ENCODE measurements at regions not wholly inside any gene's neighbourhood (a gene's known extent, or its start where the extent isn't known, plus 50 kb on each side); places are given as distances from the start of the nearest gene placed in this dataset.
"Not testable (repeated sequence)": the region's sequence is repeated elsewhere in the genome, so short reads cannot be mapped to it uniquely, and the experiment has no call there.

DNA sequence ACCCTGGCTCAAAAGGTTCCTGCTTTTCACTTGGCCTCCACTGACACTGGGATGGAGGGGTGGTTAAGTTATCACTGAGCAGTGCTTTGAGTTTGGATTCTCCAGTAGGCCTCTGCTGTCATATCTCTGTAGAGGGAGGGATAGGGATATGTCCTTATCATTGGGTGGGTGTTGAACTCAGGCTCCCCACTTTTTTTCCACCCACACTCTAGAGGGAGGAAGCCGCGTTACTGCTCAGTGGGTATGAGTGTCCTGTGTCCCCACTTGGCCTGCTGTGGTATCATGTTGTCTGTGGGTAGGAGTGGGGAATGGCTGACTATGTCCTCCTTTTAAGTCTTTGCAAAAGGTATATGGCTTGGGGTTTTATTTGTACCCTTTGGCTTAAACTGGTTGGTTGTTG, 80.7 kb upstream of the TPTE start:
- not testable (repeated sequence) for H3K36me3 Mint-ChIP-seq (ENCODE audit: low read depth, unreplicated experiment); H3K4me3 Mint-ChIP-seq (ENCODE audit: unreplicated experiment); H3K27me3 Mint-ChIP-seq (ENCODE audit: unreplicated experiment); H3K4me1 Mint-ChIP-seq (ENCODE audit: unreplicated experiment); DNase-seq (ENCODE audit: low spot score); H3K27ac Mint-ChIP-seq (ENCODE audit: unreplicated experiment)
- H3K9me3 Mint-ChIP-seq (ENCODE audit: unreplicated experiment), result peaks cover 16% of the 10 kb centered on the region

DNA sequence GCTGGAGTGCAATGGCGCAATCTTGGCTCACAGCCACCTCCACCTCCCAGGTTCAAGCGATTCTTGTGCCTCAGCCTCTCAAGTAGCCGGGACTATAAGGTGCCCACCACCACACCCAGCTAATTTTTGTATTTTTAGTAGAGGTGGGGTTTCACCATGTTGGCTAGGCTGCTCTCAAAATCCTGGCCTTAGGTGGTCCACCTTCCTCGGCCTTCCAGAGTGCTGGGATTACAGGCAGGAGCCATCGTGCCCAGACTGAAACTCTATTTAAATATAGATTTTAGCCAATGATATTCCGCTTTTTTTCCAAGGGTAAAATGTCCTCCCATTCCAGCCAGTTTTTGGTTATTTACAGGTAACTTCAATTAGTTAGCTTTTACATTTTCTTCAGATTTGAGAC, 79.4 kb upstream of the TPTE start:
- H3K4me1 Mint-ChIP-seq (ENCODE audit: unreplicated experiment); H3K27ac Mint-ChIP-seq (ENCODE audit: unreplicated experiment); H3K4me3 Mint-ChIP-seq (ENCODE audit: unreplicated experiment); H3K27me3 Mint-ChIP-seq (ENCODE audit: unreplicated experiment); DNase-seq (ENCODE audit: low spot score); H3K36me3 Mint-ChIP-seq (ENCODE audit: low read depth, unreplicated experiment): not testable (repeated sequence)
- peaks cover 16% of the 10 kb centered on the region for H3K9me3 Mint-ChIP-seq (ENCODE audit: unreplicated experiment)

DNA sequence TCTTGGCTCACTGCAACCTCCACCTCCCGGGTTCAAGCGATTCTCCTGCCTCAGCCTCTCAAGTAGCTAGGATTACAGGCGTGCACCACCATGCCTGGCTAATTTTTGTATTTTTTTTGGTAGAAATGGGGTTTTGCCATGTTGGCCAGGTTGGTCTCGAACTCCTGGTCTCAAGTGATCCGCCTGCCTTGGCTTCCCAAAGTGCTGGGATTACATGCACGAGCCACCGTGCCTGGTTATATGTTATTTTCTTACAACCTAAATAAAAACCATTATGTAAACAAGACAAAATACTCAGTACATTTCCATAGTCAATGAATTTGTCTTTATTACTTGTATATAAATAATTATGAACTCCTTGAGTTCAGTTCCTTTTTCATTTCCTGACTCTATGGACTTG, 75.7 kb upstream of the TPTE start:
- H3K36me3 Mint-ChIP-seq (ENCODE audit: low read depth, unreplicated experiment); H3K27ac Mint-ChIP-seq (ENCODE audit: unreplicated experiment); H3K9me3 Mint-ChIP-seq (ENCODE audit: unreplicated experiment); DNase-seq (ENCODE audit: low spot score); H3K4me3 Mint-ChIP-seq (ENCODE audit: unreplicated experiment); H3K27me3 Mint-ChIP-seq (ENCODE audit: unreplicated experiment); H3K4me1 Mint-ChIP-seq (ENCODE audit: unreplicated experiment): not testable (repeated sequence)

DNA sequence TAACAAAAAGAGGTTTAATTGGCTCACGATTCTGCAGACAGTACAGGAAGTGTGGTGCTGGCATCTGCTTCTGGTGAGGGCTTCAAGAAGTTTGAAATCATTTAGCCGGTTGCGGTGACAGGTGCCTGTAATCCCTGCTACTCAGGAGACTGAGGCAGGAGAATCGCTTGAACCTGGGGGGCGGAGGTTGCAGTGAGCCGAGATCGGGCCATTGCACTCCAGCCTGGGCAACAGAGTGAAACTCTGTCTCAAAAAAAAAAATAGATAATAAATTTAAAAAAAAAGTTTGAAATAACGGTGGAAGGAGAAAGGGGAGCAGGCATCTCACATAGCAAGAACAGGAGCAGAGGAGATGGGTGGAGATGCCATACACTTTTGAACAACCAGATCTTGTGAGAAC, 71.9 kb upstream of the TPTE start:
- H3K4me1 Mint-ChIP-seq (ENCODE audit: unreplicated experiment); DNase-seq (ENCODE audit: low spot score); H3K27ac Mint-ChIP-seq (ENCODE audit: unreplicated experiment); H3K4me3 Mint-ChIP-seq (ENCODE audit: unreplicated experiment); H3K36me3 Mint-ChIP-seq (ENCODE audit: low read depth, unreplicated experiment); H3K27me3 Mint-ChIP-seq (ENCODE audit: unreplicated experiment): not testable (repeated sequence)
- H3K9me3 Mint-ChIP-seq (ENCODE audit: unreplicated experiment), result peaks cover 14% of the 10 kb centered on the region

DNA sequence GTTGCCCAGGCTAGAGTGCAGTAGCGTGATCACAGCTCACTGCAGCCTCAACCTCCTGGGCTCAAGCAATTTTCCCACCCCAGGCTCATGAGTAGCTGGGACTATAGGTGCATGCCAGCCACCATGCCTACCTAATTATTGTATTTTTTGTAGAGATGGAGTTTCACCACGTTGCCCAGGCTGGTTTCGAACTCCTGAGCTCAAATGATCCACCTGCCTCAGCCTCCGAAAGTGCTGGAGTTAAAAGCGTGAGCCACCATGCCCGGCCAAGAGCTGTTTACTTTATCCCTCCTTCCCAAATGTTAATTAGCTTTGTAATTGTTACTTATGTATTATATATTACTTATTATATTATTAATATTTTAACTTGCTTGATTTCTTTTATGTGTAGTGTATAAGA, 70.1 kb upstream of the TPTE start:
- H3K9me3 Mint-ChIP-seq (ENCODE audit: unreplicated experiment); H3K27ac Mint-ChIP-seq (ENCODE audit: unreplicated experiment); H3K36me3 Mint-ChIP-seq (ENCODE audit: low read depth, unreplicated experiment); H3K27me3 Mint-ChIP-seq (ENCODE audit: unreplicated experiment); H3K4me3 Mint-ChIP-seq (ENCODE audit: unreplicated experiment); DNase-seq (ENCODE audit: low spot score); H3K4me1 Mint-ChIP-seq (ENCODE audit: unreplicated experiment): not testable (repeated sequence)

DNA sequence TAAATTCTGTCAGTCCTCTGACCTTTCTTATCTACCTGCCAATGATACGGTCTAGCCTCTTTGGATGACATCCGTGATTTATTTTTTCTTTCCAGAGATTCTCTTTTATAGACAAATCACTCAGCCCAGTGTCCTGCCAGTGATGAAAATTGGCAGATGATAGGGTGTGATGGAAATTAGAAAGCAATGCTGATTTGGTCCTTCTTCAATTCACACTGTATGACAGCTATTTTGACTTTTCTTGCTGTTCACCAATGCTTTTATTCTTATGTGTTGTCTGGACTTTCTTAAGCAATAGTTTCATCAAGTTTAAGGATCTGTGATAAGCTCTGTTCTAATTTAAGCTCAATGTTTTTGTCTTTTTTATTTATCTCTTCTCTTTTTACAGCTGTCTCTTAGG, 63.6 kb upstream of the TPTE start:
- H3K9me3 Mint-ChIP-seq (ENCODE audit: unreplicated experiment); H3K27me3 Mint-ChIP-seq (ENCODE audit: unreplicated experiment); H3K4me3 Mint-ChIP-seq (ENCODE audit: unreplicated experiment); H3K27ac Mint-ChIP-seq (ENCODE audit: unreplicated experiment); H3K36me3 Mint-ChIP-seq (ENCODE audit: low read depth, unreplicated experiment); H3K4me1 Mint-ChIP-seq (ENCODE audit: unreplicated experiment); DNase-seq (ENCODE audit: low spot score): not testable (repeated sequence)

DNA sequence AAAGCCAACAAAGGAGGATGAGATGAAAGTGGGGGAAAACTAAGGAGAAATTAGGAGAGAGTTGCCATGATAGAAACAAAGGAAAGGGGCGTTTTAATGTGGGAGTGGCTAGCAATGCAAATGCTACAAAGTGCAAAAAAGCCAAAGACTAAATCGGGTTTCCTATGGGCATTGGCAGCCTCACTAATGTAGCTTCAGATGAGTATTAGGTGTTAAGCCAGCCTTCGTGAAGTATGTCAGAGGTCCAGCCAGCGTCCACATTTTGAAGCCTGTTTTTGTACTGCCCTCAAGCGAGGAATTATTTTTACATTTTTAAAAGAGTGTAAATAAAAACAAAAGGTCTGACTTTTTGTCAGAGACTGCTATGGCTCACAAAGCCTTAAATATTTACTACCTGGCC, 60.4 kb upstream of the TPTE start:
- not testable (repeated sequence) for H3K4me3 Mint-ChIP-seq (ENCODE audit: unreplicated experiment); H3K36me3 Mint-ChIP-seq (ENCODE audit: low read depth, unreplicated experiment); H3K9me3 Mint-ChIP-seq (ENCODE audit: unreplicated experiment); H3K27ac Mint-ChIP-seq (ENCODE audit: unreplicated experiment); DNase-seq (ENCODE audit: low spot score); H3K27me3 Mint-ChIP-seq (ENCODE audit: unreplicated experiment); H3K4me1 Mint-ChIP-seq (ENCODE audit: unreplicated experiment)

DNA sequence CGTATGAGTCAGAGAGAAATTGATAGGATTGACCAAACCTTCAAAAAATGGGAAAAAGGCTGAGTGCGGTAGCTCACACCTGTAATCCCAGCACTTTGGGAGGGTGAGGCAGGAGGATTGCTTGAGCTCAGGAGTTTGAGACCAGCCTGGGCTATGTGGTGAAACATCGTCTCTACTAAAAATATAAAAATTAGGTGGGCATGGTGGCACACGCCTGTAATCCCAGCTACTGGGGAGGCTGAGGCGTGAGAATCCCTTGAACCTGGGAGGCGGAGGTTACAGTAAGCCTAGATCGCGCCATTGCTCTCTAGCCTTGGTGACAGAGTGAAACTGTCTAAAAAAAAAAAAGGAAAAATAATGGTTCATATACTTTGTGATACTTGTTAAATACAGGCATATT, 59.9 kb upstream of the TPTE start:
- H3K27me3 Mint-ChIP-seq (ENCODE audit: unreplicated experiment); H3K9me3 Mint-ChIP-seq (ENCODE audit: unreplicated experiment); H3K4me3 Mint-ChIP-seq (ENCODE audit: unreplicated experiment); H3K27ac Mint-ChIP-seq (ENCODE audit: unreplicated experiment); H3K36me3 Mint-ChIP-seq (ENCODE audit: low read depth, unreplicated experiment); DNase-seq (ENCODE audit: low spot score); H3K4me1 Mint-ChIP-seq (ENCODE audit: unreplicated experiment): not testable (repeated sequence)

DNA sequence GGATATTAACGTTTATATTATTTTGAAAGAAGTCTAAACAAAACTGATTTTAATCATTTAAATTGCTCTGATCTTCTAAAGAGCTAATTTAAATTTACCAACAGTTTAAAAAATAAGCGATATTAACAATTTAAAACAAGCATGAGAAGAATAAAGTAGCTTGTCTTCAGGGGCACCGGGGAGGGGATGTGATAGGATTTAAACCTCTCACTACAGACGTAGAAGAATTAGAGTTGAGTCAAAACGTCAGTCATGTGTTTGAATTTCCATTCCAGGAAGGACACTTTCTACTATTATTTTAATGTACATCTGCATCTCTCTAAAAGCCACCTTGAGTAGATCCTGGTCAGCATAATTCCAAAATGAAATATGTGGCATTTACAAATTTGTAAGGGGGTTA, 58.2 kb upstream of the TPTE start:
- no peaks in the 10 kb centered on the region for H3K9me3 Mint-ChIP-seq (ENCODE audit: unreplicated experiment)
- DNase-seq (ENCODE audit: low spot score), result no peak
- no peak overlapping the region for H3K27ac Mint-ChIP-seq (ENCODE audit: unreplicated experiment)
- TF ChIP-seq, protein P1, sequence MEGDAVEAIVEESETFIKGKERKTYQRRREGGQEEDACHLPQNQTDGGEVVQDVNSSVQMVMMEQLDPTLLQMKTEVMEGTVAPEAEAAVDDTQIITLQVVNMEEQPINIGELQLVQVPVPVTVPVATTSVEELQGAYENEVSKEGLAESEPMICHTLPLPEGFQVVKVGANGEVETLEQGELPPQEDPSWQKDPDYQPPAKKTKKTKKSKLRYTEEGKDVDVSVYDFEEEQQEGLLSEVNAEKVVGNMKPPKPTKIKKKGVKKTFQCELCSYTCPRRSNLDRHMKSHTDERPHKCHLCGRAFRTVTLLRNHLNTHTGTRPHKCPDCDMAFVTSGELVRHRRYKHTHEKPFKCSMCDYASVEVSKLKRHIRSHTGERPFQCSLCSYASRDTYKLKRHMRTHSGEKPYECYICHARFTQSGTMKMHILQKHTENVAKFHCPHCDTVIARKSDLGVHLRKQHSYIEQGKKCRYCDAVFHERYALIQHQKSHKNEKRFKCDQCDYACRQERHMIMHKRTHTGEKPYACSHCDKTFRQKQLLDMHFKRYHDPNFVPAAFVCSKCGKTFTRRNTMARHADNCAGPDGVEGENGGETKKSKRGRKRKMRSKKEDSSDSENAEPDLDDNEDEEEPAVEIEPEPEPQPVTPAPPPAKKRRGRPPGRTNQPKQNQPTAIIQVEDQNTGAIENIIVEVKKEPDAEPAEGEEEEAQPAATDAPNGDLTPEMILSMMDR (IDR thresholded peaks at IDR 0.05; ENCODE audit: unreplicated experiment), result no peak
- H3K4me1 Mint-ChIP-seq (ENCODE audit: unreplicated experiment), result no peaks in the 10 kb centered on the region
- no peaks in the 10 kb centered on the region for H3K27me3 Mint-ChIP-seq (ENCODE audit: unreplicated experiment)
- no peak overlapping the region for H3K4me3 Mint-ChIP-seq (ENCODE audit: unreplicated experiment)
- H3K36me3 Mint-ChIP-seq (ENCODE audit: low read depth, unreplicated experiment), result no peaks in the 10 kb centered on the region
